ENCODE measurements at regions not wholly inside any gene's neighbourhood (a gene's known extent, or its start where the extent isn't known, plus 50 kb on each side); places are given as distances from the start of the nearest gene placed in this dataset.
A peak's percentile ranks its signal among the peaks of the same experiment; 100 is the strongest.

DNA sequence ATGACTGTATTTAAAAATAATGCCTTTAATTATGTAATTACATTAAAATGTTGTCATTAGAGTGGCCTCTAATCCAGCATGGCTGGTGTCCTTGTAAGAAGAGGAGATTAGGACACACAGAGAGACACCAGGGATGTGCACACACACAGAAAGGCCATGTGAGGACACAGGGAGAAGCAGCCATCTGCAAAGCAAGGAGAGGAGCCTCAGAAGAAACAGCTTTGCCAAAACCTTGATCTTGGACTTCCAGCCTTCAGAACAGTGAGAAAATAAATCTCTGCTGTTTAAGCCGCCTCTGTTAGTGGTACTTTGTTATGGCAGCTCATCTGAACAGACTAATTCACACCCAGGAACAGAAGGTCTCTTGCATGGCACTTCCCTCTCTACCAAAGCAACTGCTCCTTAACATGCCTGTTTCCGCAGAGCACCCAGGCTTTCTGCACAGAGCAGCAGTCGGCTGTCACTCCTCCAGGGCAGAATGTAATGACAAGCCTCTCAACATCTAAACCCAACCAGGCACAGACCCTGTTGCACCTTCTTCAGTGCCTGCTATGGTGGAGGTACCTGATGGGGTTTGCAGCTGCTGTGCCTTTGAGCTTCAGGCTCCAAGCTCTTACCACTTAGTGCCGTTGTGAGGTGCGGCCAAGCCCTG is 377.7 kb downstream of the TDRD15 start:
- DNase-seq (ENCODE audit: low spot score) = peak; percentile 8

GRCh38 chr2:21515903-21516302 is 392.1 kb downstream of the TDRD15 start:
- DNase-seq (ENCODE audit: low spot score) = no peak

GRCh38 chr2:21519412-21519811 is 395.6 kb downstream of the TDRD15 start:
- no peak for DNase-seq (ENCODE audit: low spot score)

DNA sequence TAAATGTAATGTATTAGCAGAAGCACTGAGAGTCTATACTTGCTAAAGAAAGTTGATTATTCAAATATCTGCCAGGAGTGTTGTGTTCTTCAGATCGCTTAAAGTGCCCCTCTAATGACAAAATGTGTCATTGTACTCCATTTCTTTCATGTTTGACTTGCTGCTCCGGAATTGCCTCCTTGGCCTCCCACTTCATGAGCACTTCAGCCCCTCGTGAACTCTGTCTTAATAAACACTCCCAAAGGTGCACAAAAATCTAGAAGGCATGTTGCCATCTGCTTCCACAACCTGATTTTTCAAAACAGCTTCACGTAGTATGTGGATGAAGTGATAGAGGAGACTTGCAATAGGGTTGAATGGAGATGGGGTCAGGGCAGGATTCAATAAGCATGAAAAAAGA is 396.1 kb downstream of the TDRD15 start:
- no peak for DNase-seq (ENCODE audit: low spot score)

GRCh38 chr2:21535826-21536225 is 412.1 kb downstream of the TDRD15 start:
- no peak for DNase-seq (ENCODE audit: low spot score)

DNA sequence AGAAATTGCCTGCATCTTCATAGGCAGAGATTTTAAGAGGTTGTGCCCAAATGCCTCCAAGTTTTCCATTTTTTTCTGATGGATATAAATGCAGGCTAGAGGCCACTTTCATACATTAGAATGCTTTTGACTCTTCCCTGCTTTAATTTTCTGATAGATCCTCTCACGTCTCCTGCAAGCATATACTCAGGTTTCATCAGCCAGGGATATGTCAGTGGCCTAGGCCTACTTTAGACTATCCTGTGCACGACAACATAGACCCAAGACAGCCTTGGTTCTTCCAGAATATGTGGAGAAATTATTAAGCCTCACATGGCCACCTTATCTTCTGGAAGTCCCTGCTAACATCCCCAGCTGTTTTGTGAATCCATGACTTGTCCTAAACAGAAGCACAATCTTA is 415.9 kb downstream of the TDRD15 start:
- DNase-seq (ENCODE audit: low spot score) = no peak

GRCh38 chr2:21543630-21544029 is 419.9 kb downstream of the TDRD15 start:
- no peak for DNase-seq (ENCODE audit: low spot score)

DNA sequence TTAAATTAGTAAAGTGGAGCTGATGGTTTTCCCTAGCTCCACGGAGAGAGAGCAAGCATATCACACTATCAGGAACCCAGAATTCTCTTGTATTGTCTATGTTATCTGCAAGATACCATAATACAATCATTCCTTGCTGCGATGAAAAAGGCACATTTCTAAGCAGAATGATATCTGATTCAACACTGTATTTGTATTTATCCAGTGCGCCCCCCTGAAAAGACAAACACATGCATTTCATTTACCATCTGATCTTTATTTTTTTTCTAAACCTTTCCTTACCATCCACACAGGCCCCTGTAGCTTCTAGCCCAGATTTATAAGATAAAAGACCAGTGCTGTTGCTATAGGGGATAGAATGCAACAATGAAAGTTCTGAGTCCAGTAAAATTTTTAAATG is 420.6 kb downstream of the TDRD15 start:
- no peak for DNase-seq (ENCODE audit: low spot score)

DNA sequence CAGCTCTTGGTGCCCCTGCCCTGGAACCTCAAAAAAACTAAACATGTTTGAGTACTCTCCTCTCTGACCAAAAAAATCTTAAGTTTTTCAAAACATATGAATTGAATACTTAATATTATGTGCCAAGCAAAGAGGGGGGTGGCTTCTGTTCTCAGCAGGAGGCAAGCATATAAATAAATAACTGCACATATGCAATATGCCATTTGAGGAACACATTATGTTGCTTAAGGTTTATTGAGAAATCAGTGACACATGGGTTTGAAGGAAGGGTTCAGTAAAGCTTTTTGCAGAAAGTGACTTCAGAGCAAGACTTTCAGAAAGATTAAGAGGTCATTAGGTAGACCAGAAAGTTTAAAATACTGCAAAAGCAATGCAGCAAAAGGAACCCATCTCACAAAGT is 429.2 kb downstream of the TDRD15 start:
- DNase-seq (ENCODE audit: low spot score) = no peak

DNA sequence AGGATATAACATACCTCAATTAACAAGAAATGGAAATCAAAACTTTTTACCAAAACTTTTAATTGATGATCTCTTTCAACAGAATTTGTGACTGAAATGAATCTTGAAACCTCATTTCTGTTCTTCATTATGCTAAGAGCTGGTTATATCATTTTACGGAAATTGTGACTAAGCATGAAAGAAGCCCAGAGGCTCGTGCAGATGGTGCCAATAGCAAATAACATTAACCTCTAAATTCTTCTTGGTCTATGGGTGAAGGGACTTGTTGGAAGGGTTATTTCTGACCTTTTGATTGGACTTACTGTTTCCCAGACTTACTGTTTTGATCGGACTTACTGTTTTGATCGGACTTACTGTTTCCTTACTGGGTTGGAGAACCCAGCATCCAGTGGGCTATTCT is 435.6 kb downstream of the TDRD15 start:
- DNase-seq (ENCODE audit: low spot score) = no peak

DNA sequence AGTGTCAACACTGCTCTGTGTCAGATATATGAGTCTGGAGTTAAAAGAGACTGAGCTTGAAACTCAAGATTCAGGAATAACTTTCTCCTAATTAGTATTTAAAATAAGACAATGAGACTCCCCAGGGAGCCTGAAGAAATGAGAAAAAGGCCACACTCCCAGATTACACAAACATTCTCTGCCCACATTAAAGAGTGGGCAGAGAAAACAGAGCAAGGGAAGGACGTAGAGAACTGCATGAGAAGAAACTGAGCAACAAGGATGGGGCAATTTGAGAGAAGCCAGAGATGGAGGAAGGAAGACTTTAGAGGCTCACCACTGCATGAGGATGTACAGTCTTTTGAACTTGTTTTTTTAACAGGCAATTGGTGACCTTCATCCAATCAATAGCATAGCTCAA is 438.2 kb downstream of the TDRD15 start:
- DNase-seq (ENCODE audit: low spot score) = no peak

DNA sequence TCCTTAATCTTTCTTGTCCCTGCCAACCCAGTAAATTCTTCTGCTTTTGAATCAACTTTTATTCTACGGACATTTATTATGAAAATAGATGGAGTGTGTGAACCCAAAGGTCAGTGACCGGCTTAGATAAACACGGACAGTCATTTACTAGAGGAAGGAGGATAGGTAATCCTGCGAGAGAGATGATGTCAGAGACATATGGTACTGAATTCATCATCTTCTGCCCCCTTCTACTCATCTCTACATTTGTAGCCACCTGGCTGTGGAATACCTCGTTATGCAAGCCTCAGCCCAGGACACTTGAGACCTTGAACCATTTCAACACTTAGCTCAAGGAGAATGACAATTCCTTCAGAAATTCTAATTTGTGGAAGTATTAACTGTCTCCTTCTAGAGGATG is 443.6 kb downstream of the TDRD15 start:
- DNase-seq (ENCODE audit: low spot score) = no peak

DNA sequence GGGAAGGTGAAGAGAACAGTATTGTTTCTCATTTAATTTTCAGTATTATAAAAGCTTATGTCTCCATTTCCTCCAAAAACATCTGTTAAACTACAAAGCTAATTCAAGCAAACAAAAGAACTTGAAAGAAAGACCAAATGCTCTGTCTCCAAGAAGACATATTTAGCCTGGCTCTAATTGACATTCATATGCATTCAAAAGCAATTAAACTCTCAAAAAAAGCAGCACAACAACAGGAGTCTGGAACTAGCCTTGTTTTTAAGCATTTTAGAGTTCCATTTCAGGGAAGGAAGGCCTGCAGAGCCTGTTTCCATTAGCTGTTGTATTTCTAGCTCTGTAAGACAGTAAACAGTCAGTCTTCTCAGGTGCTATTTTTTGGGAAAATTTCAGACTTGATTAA is 447.9 kb downstream of the TDRD15 start:
- DNase-seq (ENCODE audit: low spot score) = no peak

DNA sequence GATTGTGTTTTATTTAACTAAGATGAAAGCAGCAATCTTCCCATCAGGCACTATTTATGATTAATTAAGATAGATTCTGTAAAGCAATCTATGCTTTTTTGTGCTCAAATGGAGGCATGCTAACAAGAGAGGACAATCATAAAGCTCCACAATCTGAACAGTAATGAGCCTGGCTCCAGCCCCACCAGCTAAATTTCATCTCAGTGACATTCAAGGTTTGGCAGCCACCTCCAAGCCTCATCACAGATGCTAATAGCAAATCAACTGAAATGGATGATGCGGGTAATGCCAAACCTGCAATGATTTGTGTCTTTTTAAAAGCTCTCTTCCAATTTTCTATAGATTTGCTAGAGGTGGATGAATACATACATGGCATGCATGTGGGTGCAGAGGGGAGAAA is 456.6 kb downstream of the TDRD15 start:
- DNase-seq (ENCODE audit: low spot score) = no peak

DNA sequence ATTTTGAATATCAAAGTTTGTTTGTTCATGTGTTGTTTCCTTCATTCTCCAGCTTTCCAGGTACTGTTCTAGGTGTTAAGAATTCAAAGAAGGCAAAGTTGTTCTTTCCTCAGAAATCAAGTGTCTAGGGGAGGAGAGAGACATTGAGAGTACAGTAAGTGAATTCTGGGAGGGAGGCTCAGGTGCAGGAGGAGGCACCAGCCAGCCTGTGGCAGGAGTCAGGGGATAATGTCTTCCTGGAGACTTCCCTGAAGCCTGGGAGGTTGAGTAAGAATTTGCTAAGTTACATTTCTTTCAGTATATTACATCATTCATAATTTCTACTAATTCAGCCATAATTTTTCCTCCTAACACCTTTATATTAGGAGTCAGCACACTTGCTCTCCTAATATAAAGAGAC is 462.1 kb downstream of the TDRD15 start:
- DNase-seq (ENCODE audit: low spot score) = no peak

- no peak for DNase-seq (ENCODE audit: low spot score)
These were observed 466.4 kb downstream of the TDRD15 start for GRCh38 chr2:21590026-21590690.

GRCh38 chr2:21591926-21592325 is 468.2 kb downstream of the TDRD15 start:
- no peak for DNase-seq (ENCODE audit: low spot score)

GRCh38 chr2:21599417-21599816 is 475.6 kb downstream of the TDRD15 start:
- no peak for DNase-seq (ENCODE audit: low spot score)

DNA sequence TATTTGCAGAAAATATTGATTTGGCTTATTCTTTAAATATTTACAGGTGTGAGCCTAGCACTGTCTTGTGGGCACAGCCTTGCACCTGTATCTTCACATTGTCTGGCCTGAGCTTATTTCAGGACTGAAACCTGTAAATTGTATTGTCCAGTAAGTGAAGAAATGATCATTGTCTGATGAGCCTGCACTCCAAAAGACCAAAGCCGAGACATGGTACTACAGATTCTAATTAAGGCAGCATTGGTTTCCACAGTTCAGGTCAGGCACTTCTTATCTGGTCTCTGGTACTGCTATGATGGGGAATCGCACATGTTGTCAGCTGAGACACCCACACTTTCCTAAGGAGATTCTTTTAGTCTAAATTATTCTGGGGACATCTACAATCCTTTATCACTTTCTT is 479.0 kb downstream of the TDRD15 start:
- no peak for DNase-seq (ENCODE audit: low spot score)

GRCh38 chr2:21607572-21607971 is 483.8 kb downstream of the TDRD15 start:
- no peak for DNase-seq (ENCODE audit: low spot score)

DNA sequence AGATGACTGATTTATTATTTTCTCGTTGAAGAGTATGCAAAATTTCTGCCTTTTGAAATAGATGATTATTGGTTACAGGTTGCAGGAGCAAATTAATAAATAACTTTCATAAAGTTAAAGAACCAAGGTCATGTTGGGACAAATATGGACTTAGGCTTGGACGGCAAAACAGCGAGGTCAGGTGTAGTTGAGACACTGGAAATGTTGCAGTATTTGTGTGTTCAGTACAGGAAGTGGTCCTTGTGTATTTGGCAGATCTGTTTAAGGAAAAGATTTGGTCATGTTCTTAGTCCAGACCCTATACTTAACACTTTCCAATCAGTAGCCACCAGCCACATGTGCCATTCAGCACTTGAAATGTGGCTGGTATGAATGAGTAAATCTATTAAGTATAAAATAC is 486.5 kb downstream of the TDRD15 start:
- DNase-seq (ENCODE audit: low spot score) = no peak

DNA sequence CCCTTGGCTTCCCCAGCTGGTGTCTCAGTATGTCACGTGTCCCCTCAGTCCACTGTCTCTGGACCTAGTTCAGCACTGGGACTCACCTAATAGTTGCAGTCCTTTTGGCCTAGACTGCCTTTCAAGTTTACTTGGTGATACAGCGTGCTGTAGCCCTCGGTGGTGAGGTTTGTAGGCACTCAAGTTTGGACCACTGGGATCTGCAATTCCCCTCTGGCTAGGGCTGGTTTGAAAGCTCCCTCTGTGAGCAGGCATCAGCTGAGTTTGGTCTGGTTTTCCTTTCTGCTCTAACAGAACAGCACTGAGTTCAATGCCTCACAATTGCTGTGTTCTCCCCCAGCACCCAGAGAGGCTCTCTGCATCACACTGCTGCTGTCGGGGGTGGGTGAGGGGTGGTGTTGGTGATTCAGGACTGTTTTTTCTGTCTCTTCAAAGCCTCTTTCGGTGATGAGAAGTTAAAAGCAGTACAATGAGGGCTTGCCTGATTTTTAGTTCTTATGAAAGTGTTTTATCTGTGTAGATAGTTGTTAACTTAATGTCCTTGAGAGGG is 494.2 kb downstream of the TDRD15 start:
- no peak for DNase-seq (ENCODE audit: low spot score)

DNA sequence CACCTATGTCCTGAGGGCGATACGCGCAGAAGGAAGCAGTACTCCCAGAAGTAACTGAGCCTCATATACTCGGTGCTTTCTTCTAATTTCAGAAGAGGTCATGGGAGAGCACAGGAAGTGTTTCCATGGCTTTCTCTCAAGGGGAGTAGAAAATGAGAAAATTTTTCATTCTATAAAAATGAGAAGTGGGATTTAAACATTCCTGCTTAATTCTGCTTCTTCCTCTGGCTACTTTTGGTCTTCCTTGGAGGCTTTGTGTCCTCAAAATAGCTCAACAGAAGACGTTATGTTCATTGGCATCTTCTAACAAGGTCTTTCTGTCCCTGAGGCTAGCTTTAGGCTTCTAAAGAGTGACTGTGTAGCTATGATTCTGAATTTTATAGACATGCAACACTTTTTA is 497.0 kb downstream of the TDRD15 start:
- no peak for DNase-seq (ENCODE audit: low spot score)

DNA sequence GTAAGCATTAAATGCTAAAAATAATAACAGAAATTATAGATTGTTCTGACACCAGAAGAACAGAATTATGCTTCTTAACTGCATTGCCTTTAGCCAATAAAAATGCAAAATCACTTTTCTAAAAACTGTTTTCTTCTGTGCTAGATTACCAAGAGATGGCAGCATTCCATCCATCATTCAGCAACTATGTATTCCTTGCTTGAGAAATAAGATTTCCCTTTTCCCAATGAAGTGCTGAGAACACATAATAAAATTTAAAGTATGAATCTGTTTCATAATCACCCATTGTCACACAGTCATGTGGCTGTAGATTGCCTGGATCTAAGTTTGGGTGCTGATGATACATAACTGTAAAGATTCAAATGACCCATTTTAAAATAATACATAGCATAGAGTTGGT is 504.2 kb downstream of the TDRD15 start:
- DNase-seq (ENCODE audit: low spot score) = no peak
